ENCODE measurements at regions not wholly inside any gene's neighbourhood (a gene's known extent, or its start where the extent isn't known, plus 50 kb on each side); places are given as distances from the start of the nearest gene placed in this dataset.

GRCh38 chr5:2024986-2025721, 142.4 kb upstream of the IRX4 start:
- Histone ChIP-seq H3K27me3 (ENCODE audit: low read depth) (peaks cover 8% of the 10 kb centered on the region), H3K9me3 (replicated peaks) (peaks cover 3% of the 10 kb centered on the region), H3K4me1 (no peaks in the 10 kb centered on the region), H3K36me3 (no peaks in the 10 kb centered on the region), H3K4me3 (no peak overlapping the region), H3K27ac (replicated peaks) (no peak overlapping the region)
- TF ChIP-seq CTCF (IDR thresholded peaks at IDR 0.05; ENCODE audit: borderline replicate concordance), result no peak
- DNase-seq, result no peak
- intact Hi-C loops (cut with micrococcal nuclease), result no loop called here

DNA sequence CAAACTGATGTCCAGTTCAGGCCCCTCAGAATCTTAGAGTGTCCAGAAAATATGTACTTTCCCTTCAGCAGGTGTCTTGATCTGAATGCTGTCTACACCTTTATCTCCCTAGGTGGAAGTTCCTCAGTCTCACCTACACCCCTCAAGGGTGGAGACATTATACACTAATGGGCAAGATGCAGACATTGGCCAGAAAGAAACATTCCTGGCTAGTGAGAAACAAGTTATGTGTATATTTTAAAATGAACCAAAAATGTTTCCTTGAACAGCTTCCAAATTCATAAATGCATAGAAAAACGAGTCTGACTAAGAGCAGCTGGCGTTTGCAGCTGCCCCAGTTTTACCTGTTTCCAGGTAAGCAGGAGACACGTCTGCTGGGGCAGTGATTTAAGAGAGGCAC, 140.5 kb upstream of the IRX4 start:
- Histone ChIP-seq H3K27ac (replicated peaks) (no peak overlapping the region), H3K4me1 (no peaks in the 10 kb centered on the region), H3K9me3 (replicated peaks) (peaks cover 2% of the 10 kb centered on the region), H3K27me3 (ENCODE audit: low read depth) (peaks cover 8% of the 10 kb centered on the region), H3K4me3 (no peak overlapping the region), H3K36me3 (no peaks in the 10 kb centered on the region)
- TF ChIP-seq CTCF (IDR thresholded peaks at IDR 0.05; ENCODE audit: borderline replicate concordance), result no peak
- intact Hi-C loops (cut with micrococcal nuclease), result no loop called here
- no peak for DNase-seq

DNA sequence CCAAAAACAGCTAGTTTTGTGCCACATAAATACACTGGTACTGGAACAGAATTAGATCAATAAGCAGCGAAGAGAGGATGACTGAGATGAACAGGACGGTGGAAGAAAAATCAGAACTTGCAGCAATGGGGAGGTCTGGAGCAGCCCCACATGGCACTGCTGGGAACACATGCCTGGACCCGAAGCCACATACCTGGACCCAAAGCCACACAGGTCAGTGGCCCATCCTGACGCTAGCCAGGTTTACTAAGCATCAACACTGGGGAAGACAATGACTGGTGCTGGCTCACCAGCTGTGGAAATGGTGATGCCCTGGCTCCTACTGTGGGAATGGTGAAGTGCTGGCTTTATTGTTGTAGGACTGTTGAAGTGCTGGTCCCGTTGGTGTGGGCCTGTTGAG, 139.7 kb upstream of the IRX4 start:
- no peaks in the 10 kb centered on the region for H3K4me1 ChIP-seq
- intact Hi-C loops (cut with micrococcal nuclease), result no loop called here
- no peaks in the 10 kb centered on the region for H3K9me3 ChIP-seq (replicated peaks)
- H3K36me3 ChIP-seq, result no peaks in the 10 kb centered on the region
- peaks cover 8% of the 10 kb centered on the region for H3K27me3 ChIP-seq (ENCODE audit: low read depth)
- no peak for DNase-seq
- H3K27ac ChIP-seq (replicated peaks), result no peak overlapping the region
- TF ChIP-seq CTCF (IDR thresholded peaks at IDR 0.05; ENCODE audit: borderline replicate concordance), result no peak
- H3K4me3 ChIP-seq, result no peak overlapping the region

- no peaks in the 10 kb centered on the region for H3K36me3 ChIP-seq
- H3K4me1 ChIP-seq, result no peaks in the 10 kb centered on the region
- no peak for DNase-seq
- peaks cover 8% of the 10 kb centered on the region for H3K27me3 ChIP-seq (ENCODE audit: low read depth)
- no peak overlapping the region for H3K4me3 ChIP-seq
- TF ChIP-seq CTCF (IDR thresholded peaks at IDR 0.05; ENCODE audit: borderline replicate concordance), result no peak
- no peak overlapping the region for H3K27ac ChIP-seq (replicated peaks)
- no peaks in the 10 kb centered on the region for H3K9me3 ChIP-seq (replicated peaks)
- intact Hi-C loops (cut with micrococcal nuclease), result no loop called here
Measured at GRCh38 chr5:2021484-2022176, 138.9 kb upstream of the IRX4 start.

- peaks cover 8% of the 10 kb centered on the region for H3K27me3 ChIP-seq (ENCODE audit: low read depth)
- no peak for DNase-seq
- H3K27ac ChIP-seq (replicated peaks), result no peak overlapping the region
- H3K36me3 ChIP-seq, result no peaks in the 10 kb centered on the region
- intact Hi-C loops (cut with micrococcal nuclease), result no loop called here
- no peak overlapping the region for H3K4me3 ChIP-seq
- H3K4me1 ChIP-seq, result no peaks in the 10 kb centered on the region
- no peaks in the 10 kb centered on the region for H3K9me3 ChIP-seq (replicated peaks)
- no peak for TF ChIP-seq CTCF (IDR thresholded peaks at IDR 0.05; ENCODE audit: borderline replicate concordance)
Measured at GRCh38 chr5:2020730-2021129, 138.0 kb upstream of the IRX4 start.

All from left ventricle myocardium inferior (tissue), 1 donor.